ENCODE measurements at regions not wholly inside any gene's neighbourhood (a gene's known extent, or its start where the extent isn't known, plus 50 kb on each side); places are given as distances from the start of the nearest gene placed in this dataset.

DNA sequence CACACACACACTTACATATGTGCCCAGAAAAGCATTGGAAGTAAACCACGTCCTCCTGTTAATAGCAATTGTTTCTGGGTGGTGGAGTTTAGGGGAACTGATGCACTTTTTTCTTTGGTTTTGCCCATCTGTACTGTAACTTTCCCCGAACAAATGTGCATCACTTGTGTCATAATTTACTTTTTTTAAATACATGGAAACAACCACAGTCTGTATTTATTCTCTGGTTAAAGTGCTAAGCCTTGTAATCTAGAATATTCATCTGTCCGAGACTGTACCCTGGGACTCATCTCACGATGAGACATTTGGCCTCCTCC lies 61.5 kb upstream of the CD93 start:
- H3K9me3 ChIP-seq (ENCODE audit: low read depth), result no peaks in the 10 kb centered on the region
- no peak for DNase-seq (ENCODE audit: low read depth in 1 of 2, low spot score in 1 of 2)
- H3K4me1 ChIP-seq (ENCODE audit: low read depth), result peaks cover 20% of the 10 kb centered on the region
- H3K27me3 ChIP-seq, result no peaks in the 10 kb centered on the region
- no peaks in the 10 kb centered on the region for H3K36me3 ChIP-seq
- H3K27ac ChIP-seq, result no peak overlapping the region
- no peak overlapping the region for H3K4me3 ChIP-seq
- no peak for TF ChIP-seq CTCF (IDR thresholded peaks at IDR 0.05; ENCODE audit: low read depth, low read length)

DNA sequence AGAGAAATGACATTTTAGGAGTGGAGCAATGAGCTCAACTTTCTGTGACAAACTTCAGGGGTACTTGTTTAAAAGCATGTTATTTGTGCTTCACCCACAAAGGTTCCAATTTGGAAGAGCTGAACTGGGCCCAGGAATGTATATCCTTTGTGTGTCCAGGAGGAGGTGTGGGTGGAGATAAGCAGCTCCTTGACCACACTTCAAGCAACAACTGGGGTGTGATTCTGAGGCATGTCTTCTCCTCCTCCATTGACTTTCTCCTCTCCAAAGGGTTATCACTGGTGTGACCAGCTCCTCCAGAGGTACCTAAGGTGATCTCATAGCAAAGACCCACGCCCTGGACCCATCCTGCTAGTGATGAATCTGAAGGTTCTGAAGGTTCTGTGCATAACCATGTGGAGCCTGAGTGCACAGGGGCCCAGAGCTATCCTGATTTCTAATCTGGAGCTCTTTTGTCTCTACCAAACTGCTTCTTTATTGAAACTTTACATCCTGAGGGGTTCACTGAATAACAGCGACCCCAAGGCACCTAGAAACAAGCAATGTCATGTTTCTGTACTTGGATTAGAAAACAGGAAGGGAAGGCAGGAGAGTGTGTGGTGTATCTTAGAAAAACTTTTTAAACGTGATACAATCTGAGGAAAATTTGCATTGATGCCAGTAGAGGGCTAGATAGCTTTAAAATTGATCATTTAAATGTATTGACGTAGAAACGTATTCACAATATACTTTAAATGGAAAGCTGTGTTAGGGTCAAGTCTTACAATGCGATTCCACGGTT lies 60.9 kb upstream of the CD93 start:
- Histone ChIP-seq H3K4me3 (no peak overlapping the region), H3K27ac (no peak overlapping the region), H3K4me1 (ENCODE audit: low read depth) (peaks cover 17% of the 10 kb centered on the region), H3K36me3 (no peaks in the 10 kb centered on the region), H3K9me3 (ENCODE audit: low read depth) (no peaks in the 10 kb centered on the region), H3K27me3 (no peaks in the 10 kb centered on the region)
- no peak for TF ChIP-seq CTCF (IDR thresholded peaks at IDR 0.05; ENCODE audit: low read depth, low read length)
- no peak for DNase-seq (ENCODE audit: low read depth in 1 of 2, low spot score in 1 of 2)

DNA sequence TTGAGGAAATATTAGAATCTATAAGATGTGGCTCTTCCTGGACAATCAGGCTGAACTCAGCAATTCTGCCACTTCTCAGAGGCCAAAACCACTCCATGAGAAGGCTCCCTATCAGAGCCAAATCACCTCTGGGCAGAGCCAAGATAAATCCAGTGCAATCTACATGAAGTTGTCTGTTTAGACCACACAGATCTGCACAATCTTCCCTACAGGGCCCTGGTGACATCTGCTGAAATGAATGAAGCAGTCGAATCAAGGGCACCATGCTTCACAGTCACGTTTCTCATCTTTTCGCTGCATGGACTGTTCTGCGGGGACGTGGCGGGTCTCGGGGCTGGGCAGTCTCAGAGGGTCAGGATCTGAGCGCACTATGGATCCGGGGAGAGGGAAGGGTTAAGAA lies 60.1 kb upstream of the CD93 start:
- Histone ChIP-seq H3K27me3 (no peaks in the 10 kb centered on the region), H3K36me3 (no peaks in the 10 kb centered on the region), H3K9me3 (ENCODE audit: low read depth) (no peaks in the 10 kb centered on the region), H3K4me3 (no peak overlapping the region), H3K27ac (no peak overlapping the region), H3K4me1 (ENCODE audit: low read depth) (peaks cover 11% of the 10 kb centered on the region)
- TF ChIP-seq CTCF (IDR thresholded peaks at IDR 0.05; ENCODE audit: low read depth, low read length), result no peak
- DNase-seq (ENCODE audit: low read depth in 1 of 2, low spot score in 1 of 2), result no peak

GRCh38 chr20:23145281-23145700 lies 59.2 kb upstream of the CD93 start:
- no peak overlapping the region for H3K27ac ChIP-seq

DNA sequence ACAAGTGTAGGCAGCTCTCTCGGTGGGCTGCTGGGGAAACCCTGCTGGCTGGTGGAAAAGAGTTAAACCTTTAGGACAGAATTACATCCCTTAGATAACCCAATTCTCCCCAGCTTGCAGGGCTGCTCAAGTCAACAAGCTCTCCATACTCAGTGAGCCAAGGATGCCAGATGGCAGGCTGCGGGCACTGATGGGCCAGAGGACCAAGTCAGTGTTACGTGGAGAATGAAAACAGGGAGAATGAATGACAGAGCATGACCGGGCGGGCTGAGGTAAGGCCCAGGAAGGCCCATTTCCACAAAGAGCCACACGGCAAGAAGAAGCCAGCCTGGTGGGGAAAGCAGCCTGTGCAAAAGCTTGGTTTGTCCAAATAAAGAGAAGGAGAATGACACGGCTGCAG lies 58.7 kb upstream of the CD93 start:
- no peak overlapping the region for H3K27ac ChIP-seq
- no peaks in the 10 kb centered on the region for H3K9me3 ChIP-seq (ENCODE audit: low read depth)
- no peaks in the 10 kb centered on the region for H3K27me3 ChIP-seq
- H3K36me3 ChIP-seq, result no peaks in the 10 kb centered on the region
- no peak for TF ChIP-seq CTCF (IDR thresholded peaks at IDR 0.05; ENCODE audit: low read depth, low read length)
- peaks cover 11% of the 10 kb centered on the region for H3K4me1 ChIP-seq (ENCODE audit: low read depth)
- DNase-seq (ENCODE audit: low read depth in 1 of 2, low spot score in 1 of 2), result no peak
- no peak overlapping the region for H3K4me3 ChIP-seq

More at GRCh38 chr20:23145281-23145700, 59.2 kb upstream of the CD93 start:
- Histone ChIP-seq H3K27me3 (no peaks in the 10 kb centered on the region), H3K36me3 (no peaks in the 10 kb centered on the region), H3K4me3 (no peak overlapping the region), H3K9me3 (ENCODE audit: low read depth) (no peaks in the 10 kb centered on the region), H3K4me1 (ENCODE audit: low read depth) (peaks cover 11% of the 10 kb centered on the region)
- no peak for TF ChIP-seq CTCF (IDR thresholded peaks at IDR 0.05; ENCODE audit: low read depth, low read length)
- DNase-seq (ENCODE audit: low read depth in 1 of 2, low spot score in 1 of 2), result peak in 1 of 2 donors; percentile 79
